GM18517 (cell line): ENCODE measurements at regions not wholly inside any gene's neighbourhood (a gene's known extent, or its start where the extent isn't known, plus 50 kb on each side); places are given as distances from the start of the nearest gene placed in this dataset.

Source experiments
- ATAC-seq: cut with Tn5 transposase; IDR thresholded peaks from one replicate; pipeline ENCODE4 v1.9.1; 2021; ENCODE audit warnings: mild to moderate bottlenecking, moderate library complexity; ENCODE audit not compliant: unreplicated experiment

- ATAC-seq, result no peak
Measured at GRCh38 chr5:89034588-89034987, 151.6 kb upstream of the MEF2C start.

- no peak for ATAC-seq
Measured at GRCh38 chr5:89030798-89031197, 147.8 kb upstream of the MEF2C start.

- no peak for ATAC-seq
Measured at GRCh38 chr5:89028595-89029285, 145.8 kb upstream of the MEF2C start.

GRCh38 chr5:89024045-89024444 lies 141.1 kb upstream of the MEF2C start:
- ATAC-seq, result no peak

GRCh38 chr5:89020926-89021610 lies 138.1 kb upstream of the MEF2C start:
- no peak for ATAC-seq

- ATAC-seq, result no peak
Measured at GRCh38 chr5:89016741-89017303, 133.8 kb upstream of the MEF2C start.

GRCh38 chr5:89015409-89015808 lies 132.4 kb upstream of the MEF2C start:
- no peak for ATAC-seq

GRCh38 chr5:89011778-89012711 lies 129.1 kb upstream of the MEF2C start:
- ATAC-seq, result no peak

GRCh38 chr5:89010512-89010911 lies 127.5 kb upstream of the MEF2C start:
- ATAC-seq, result no peak

GRCh38 chr5:89008291-89008690 lies 125.3 kb upstream of the MEF2C start:
- ATAC-seq, result no peak

GRCh38 chr5:89005990-89006389 lies 123.0 kb upstream of the MEF2C start:
- ATAC-seq, result no peak

- ATAC-seq, result no peak
Measured at GRCh38 chr5:89004379-89004778, 121.4 kb upstream of the MEF2C start.

- ATAC-seq, result no peak
Measured at GRCh38 chr5:89003563-89004036, 120.6 kb upstream of the MEF2C start.

GRCh38 chr5:88999853-89000252 lies 116.9 kb upstream of the MEF2C start:
- no peak for ATAC-seq

- ATAC-seq, result no peak
Measured at GRCh38 chr5:88997937-88998336, 115.0 kb upstream of the MEF2C start.

GRCh38 chr5:88984040-88984439 lies 101.1 kb upstream of the MEF2C start:
- ATAC-seq, result no peak

- ATAC-seq, result no peak
Measured at GRCh38 chr5:88979726-88980125, 96.7 kb upstream of the MEF2C start.

- ATAC-seq, result no peak
Measured at GRCh38 chr5:88979244-88979643, 96.3 kb upstream of the MEF2C start.

GRCh38 chr5:88976914-88977313 lies 93.9 kb upstream of the MEF2C start:
- no peak for ATAC-seq

- peak; percentile 77 for ATAC-seq
Measured at GRCh38 chr5:88967633-88968585, 84.9 kb upstream of the MEF2C start.
